ENCODE measurements at regions not wholly inside any gene's neighbourhood (a gene's known extent, or its start where the extent isn't known, plus 50 kb on each side); places are given as distances from the start of the nearest gene placed in this dataset.
"Not testable (repeated sequence)": the region's sequence is repeated elsewhere in the genome, so short reads cannot be mapped to it uniquely, and the experiment has no call there.

GRCh38 chr17:13204607-13205237 lies 186.9 kb upstream of the ELAC2 start:
- DNase-seq: no peak

- no peak for DNase-seq
Observed at GRCh38 chr17:13202835-13203234, 185.0 kb upstream of the ELAC2 start.

GRCh38 chr17:13200671-13201070 lies 182.8 kb upstream of the ELAC2 start:
- no peak for DNase-seq

- DNase-seq: no peak
Observed at GRCh38 chr17:13199425-13199824, 181.6 kb upstream of the ELAC2 start.

GRCh38 chr17:13197586-13197985 lies 179.8 kb upstream of the ELAC2 start:
- DNase-seq: no peak

- no peak for DNase-seq
Observed at GRCh38 chr17:13194887-13195286, 177.1 kb upstream of the ELAC2 start.

- no peak for DNase-seq
Observed at GRCh38 chr17:13182854-13183253, 165.0 kb upstream of the ELAC2 start.

GRCh38 chr17:13182450-13182849 lies 164.6 kb upstream of the ELAC2 start:
- DNase-seq: no peak

- DNase-seq: no peak
Observed at GRCh38 chr17:13181683-13182082, 163.9 kb upstream of the ELAC2 start.

GRCh38 chr17:13176436-13176835 lies 158.6 kb upstream of the ELAC2 start:
- no peak for DNase-seq

GRCh38 chr17:13171790-13172189 lies 154.0 kb upstream of the ELAC2 start:
- DNase-seq: no peak

GRCh38 chr17:13162361-13162760 lies 144.5 kb upstream of the ELAC2 start:
- no peak for DNase-seq

GRCh38 chr17:13160790-13161189 lies 143.0 kb upstream of the ELAC2 start:
- no peak for DNase-seq

- no peak for DNase-seq
Observed at GRCh38 chr17:13160296-13160695, 142.5 kb upstream of the ELAC2 start.

GRCh38 chr17:13158494-13159240 lies 140.8 kb upstream of the ELAC2 start:
- no peak for DNase-seq

GRCh38 chr17:13157656-13158055 lies 139.8 kb upstream of the ELAC2 start:
- DNase-seq: no peak

- no peak for DNase-seq
Observed at GRCh38 chr17:13154930-13155329, 137.1 kb upstream of the ELAC2 start.

- no peak for DNase-seq
Observed at GRCh38 chr17:13154398-13154797, 136.6 kb upstream of the ELAC2 start.

- DNase-seq: no peak
Observed at GRCh38 chr17:13153036-13153435, 135.2 kb upstream of the ELAC2 start.

- no peak for DNase-seq
Observed at GRCh38 chr17:13152501-13152900, 134.7 kb upstream of the ELAC2 start.

- not testable (repeated sequence) for DNase-seq
Observed at GRCh38 chr17:13150738-13151137, 132.9 kb upstream of the ELAC2 start.

GRCh38 chr17:13143001-13143400 lies 125.2 kb upstream of the ELAC2 start:
- DNase-seq: no peak

GRCh38 chr17:13140750-13141149 lies 122.9 kb upstream of the ELAC2 start:
- DNase-seq: no peak

- DNase-seq: no peak
Observed at GRCh38 chr17:13135506-13135905, 117.7 kb upstream of the ELAC2 start.

- no peak for DNase-seq
Observed at GRCh38 chr17:13134076-13134475, 116.2 kb upstream of the ELAC2 start.
